H1 (cell line): ENCODE measurements at regions not wholly inside any gene's neighbourhood (a gene's known extent, or its start where the extent isn't known, plus 50 kb on each side); places are given as distances from the start of the nearest gene placed in this dataset.

ENCODE experiments used
- CTCF ChIA-PET: fragments of 300-600 bp; sonication (Branson Sonifier 250); formaldehyde crosslinking; loops from one replicate; lab custom pipeline; 2021; ENCODE audit not compliant: partially characterized antibody; lab: Charles Lee
- POLR2A ChIA-PET: fragments of 300-600 bp; sonication (Branson Sonifier 250); formaldehyde crosslinking; loops from one replicate; lab custom pipeline; 2021; ENCODE audit warnings: inconsistent platforms; ENCODE audit not compliant: partially characterized antibody; lab: Charles Lee
- DNase-seq, 2 experiments: peaks; one replicate each; pipeline versions ENCODE4 v3.0.0 to v3.0.0-alpha.2; 2010 to 2022; ENCODE audit warnings: low spot score in 2 of 2, low read depth in 1 of 2, mixed read lengths in 1 of 2
- FAIRE-seq: peaks from 2 replicates; lab custom pipeline; 2011; peaks lifted over from hg19 to GRCh38; lab: Jason Lieb, UNC
- H2AFZ ChIP-seq: 2 replicates; pipeline ENCODE4 v1.8.1; 2012; ENCODE audit warnings: low read length, inconsistent platforms
- H2AK5ac ChIP-seq: 2 replicates; pipeline ENCODE4 v1.6.1; 2013; ENCODE audit warnings: low read depth, low read length
- H2BK120ac ChIP-seq: replicated peaks from 2 replicates; pipeline ENCODE3; 2013; ENCODE audit warnings: low read depth, low read length, inconsistent platforms
- H2BK12ac ChIP-seq: 2 replicates; pipeline ENCODE4 v1.6.1; 2013; ENCODE audit warnings: low read depth, low read length
- H2BK15ac ChIP-seq: 2 replicates; pipeline ENCODE4 v1.6.1; 2013; ENCODE audit warnings: low read length
- H2BK20ac ChIP-seq: 2 replicates; pipeline ENCODE4 v1.6.1; 2013; ENCODE audit warnings: low read length
- H2BK5ac ChIP-seq: 2 replicates; pipeline ENCODE4 v1.6.1; 2013; ENCODE audit warnings: low read depth, low read length
- H3K14ac ChIP-seq: 2 replicates; pipeline ENCODE4 v1.6.1; 2013; ENCODE audit warnings: inconsistent platforms; ENCODE audit not compliant: insufficient read length
- H3K18ac ChIP-seq: 2 replicates; pipeline ENCODE4 v1.6.1; 2013; ENCODE audit warnings: low read length; ENCODE audit errors: extremely low read depth
- H3K23ac ChIP-seq: 2 replicates; pipeline ENCODE4 v1.6.1; 2013; ENCODE audit warnings: inconsistent platforms; ENCODE audit not compliant: insufficient read length
- H3K23me2 ChIP-seq: 2 replicates; pipeline ENCODE4 v1.6.1; 2013; ENCODE audit warnings: low read depth, low read length
- H3K27ac ChIP-seq: 2 replicates; pipeline ENCODE4 v1.6.1; 2011; ENCODE audit warnings: low read depth, low read length, inconsistent platforms
- H3K27me3 ChIP-seq, 4 experiments: replicated peaks in 1 of 4; 1 replicate in 1 of 4; 2 replicates in 3 of 4; pipeline versions ENCODE4 v1.6.1 to v1.8.1; 2011 to 2013; ENCODE audit warnings: low read length in 3 of 4, mild to moderate bottlenecking in 3 of 4, inconsistent platforms in 2 of 4, mixed read lengths in 2 of 4, moderate library complexity in 1 of 4; ENCODE audit not compliant: control insufficient read depth in 3 of 4, insufficient read depth in 3 of 4; ENCODE audit errors: extremely low read depth in 1 of 4
- H3K36me3 ChIP-seq, 4 experiments: 2 replicates each; pipeline versions ENCODE4 v1.6.1 to v1.8.1; 2011 to 2013; ENCODE audit warnings: mild to moderate bottlenecking in 4 of 4, low read length in 3 of 4, moderate library complexity in 2 of 4, control low read depth in 1 of 4, inconsistent platforms in 1 of 4; ENCODE audit not compliant: insufficient read depth in 4 of 4, control insufficient read depth in 2 of 4
- H3K4ac ChIP-seq: replicated peaks from 2 replicates; pipeline ENCODE3; 2013; ENCODE audit warnings: low read length, low read depth, mixed read lengths, inconsistent platforms; ENCODE audit not compliant: insufficient read length
- H3K4me1 ChIP-seq, 4 experiments: replicated peaks in 1 of 4; 1 replicate in 1 of 4; 2 replicates in 3 of 4; pipeline versions ENCODE4 v1.6.1 to v1.8.1; 2011 to 2013; ENCODE audit warnings: low read length in 3 of 4, inconsistent platforms in 2 of 4, mixed read lengths in 1 of 4; ENCODE audit not compliant: insufficient read depth in 4 of 4, control insufficient read depth in 3 of 4
- H3K4me2 ChIP-seq, 2 experiments: 2 replicates each; pipeline versions ENCODE4 v1.6.1 to v1.8.1; 2011 to 2013; ENCODE audit warnings: low read depth in 2 of 2, low read length in 2 of 2, control low read depth in 1 of 2, inconsistent platforms in 1 of 2, mild to moderate bottlenecking in 1 of 2; ENCODE audit not compliant: insufficient read depth in 1 of 2
- H3K4me3 ChIP-seq, 4 experiments: fragments of 200-600, 300-600 bp in 1 of 4; sonication (generic), shearing (Covaris generic), sonication (Bioruptor Twin) in 1 of 4; 2 replicates each; pipeline versions ENCODE4 v1.5.1 to v1.8.1; 2011 to 2016; ENCODE audit warnings: low read length in 4 of 4, low read depth in 3 of 4, control low read depth in 2 of 4, inconsistent platforms in 2 of 4, mild to moderate bottlenecking in 2 of 4, mixed read lengths in 1 of 4, moderate library complexity in 1 of 4; ENCODE audit not compliant: insufficient read depth in 2 of 4; ENCODE audit errors: extremely low read depth in 1 of 4
- H3K56ac ChIP-seq: replicated peaks from 2 replicates; pipeline ENCODE3; 2013; ENCODE audit warnings: low read depth, mild to moderate bottlenecking, mixed read lengths, low read length, inconsistent platforms; ENCODE audit not compliant: insufficient read length
- H3K79me1 ChIP-seq: 2 replicates; pipeline ENCODE4 v1.6.1; 2013; ENCODE audit warnings: low read depth, low read length, control low read depth
- H3K79me2 ChIP-seq, 2 experiments: 2 replicates each; pipeline versions ENCODE4 v1.6.1 to v1.8.1; 2012 to 2013; ENCODE audit warnings: low read length in 2 of 2, mild to moderate bottlenecking in 2 of 2, inconsistent platforms in 1 of 2; ENCODE audit not compliant: insufficient read depth in 2 of 2, control insufficient read depth in 1 of 2
- H3K9ac ChIP-seq, 4 experiments: replicated peaks in 1 of 4; 1 replicate in 1 of 4; 2 replicates in 3 of 4; pipeline versions ENCODE4 v1.6.1 to v1.8.1; 2011 to 2013; ENCODE audit warnings: low read depth in 3 of 4, low read length in 3 of 4, control low read depth in 2 of 4, mild to moderate bottlenecking in 2 of 4, moderate library complexity in 2 of 4, inconsistent platforms in 1 of 4; ENCODE audit errors: extremely low read depth in 1 of 4
- H3K9me3 ChIP-seq, 2 experiments: 2 replicates each; pipeline versions ENCODE4 v1.6.1 to v1.8.1; 2012 to 2013; ENCODE audit warnings: mild to moderate bottlenecking in 2 of 2, moderate library complexity in 2 of 2, control low read depth in 1 of 2, inconsistent platforms in 1 of 2, low read depth in 1 of 2, low read length in 1 of 2, mixed read lengths in 1 of 2; ENCODE audit not compliant: insufficient read depth in 2 of 2
- H4K20me1 ChIP-seq, 2 experiments: replicated peaks in 1 of 2; 2 replicates each; pipeline versions ENCODE3 to v1.8.1; 2011 to 2013; ENCODE audit warnings: inconsistent platforms in 2 of 2, low read length in 2 of 2, mild to moderate bottlenecking in 1 of 2; ENCODE audit not compliant: insufficient read depth in 2 of 2, control insufficient read depth in 1 of 2
- H4K5ac ChIP-seq: 2 replicates; pipeline ENCODE4 v1.6.1; 2013; ENCODE audit warnings: low read length, low read depth, mixed read lengths, inconsistent platforms; ENCODE audit not compliant: insufficient read length
- H4K8ac ChIP-seq: 2 replicates; pipeline ENCODE4 v1.8.0; 2013; ENCODE audit warnings: mild to moderate bottlenecking, moderate library complexity, low read length, inconsistent platforms; ENCODE audit not compliant: insufficient read depth; ENCODE audit errors: extremely low read depth
- H4K91ac ChIP-seq: replicated peaks from 2 replicates; pipeline ENCODE3; 2013; ENCODE audit warnings: low read length, mixed read lengths, inconsistent platforms; ENCODE audit not compliant: insufficient read length
- JUND ChIP-seq: IDR thresholded peaks from 2 replicates; pipeline ENCODE4 v1.6.1; 2011; ENCODE audit warnings: mild to moderate bottlenecking, improper control_type of control experiment, low read length
- POLR2AphosphoS5 ChIP-seq: IDR thresholded peaks from 2 replicates; pipeline ENCODE4 v1.6.1; 2011; ENCODE audit warnings: low read depth, low read length
- WGBS, 2 experiments: shearing (Covaris generic) in 1 of 2; methylation state at CpG; one replicate each; pipeline versions ENCODE4 v1.1.6 to v1.1.7; 2013 to 2015; ENCODE audit warnings: low lambda C conversion rate in 2 of 2, mixed read lengths in 2 of 2, inconsistent platforms in 1 of 2, low coverage in 1 of 2, missing lambda C conversion rate in 1 of 2; ENCODE audit not compliant: insufficient replicate concordance in 2 of 2, insufficient coverage in 1 of 2, insufficient read length in 1 of 2; ENCODE audit errors: extremely low coverage in 1 of 2, missing lambda C conversion rate in 1 of 2; 5-methylcytosine and 5-hydroxymethylcytosine counted together
- TF ChIP-seq, protein P1 (sequence below), 3 experiments: IDR thresholded peaks; 1 replicate in 2 of 3; 2 replicates in 1 of 3; pipeline versions ENCODE4 v1.5.1 to v1.6.1; 2011; ENCODE audit warnings: low read length in 3 of 3, mild to moderate bottlenecking in 3 of 3, inconsistent platforms in 2 of 3, low read depth in 1 of 3, moderate library complexity in 1 of 3; ENCODE audit not compliant: insufficient read depth in 1 of 3; ENCODE audit errors: control extremely low read depth in 1 of 3

DNA sequence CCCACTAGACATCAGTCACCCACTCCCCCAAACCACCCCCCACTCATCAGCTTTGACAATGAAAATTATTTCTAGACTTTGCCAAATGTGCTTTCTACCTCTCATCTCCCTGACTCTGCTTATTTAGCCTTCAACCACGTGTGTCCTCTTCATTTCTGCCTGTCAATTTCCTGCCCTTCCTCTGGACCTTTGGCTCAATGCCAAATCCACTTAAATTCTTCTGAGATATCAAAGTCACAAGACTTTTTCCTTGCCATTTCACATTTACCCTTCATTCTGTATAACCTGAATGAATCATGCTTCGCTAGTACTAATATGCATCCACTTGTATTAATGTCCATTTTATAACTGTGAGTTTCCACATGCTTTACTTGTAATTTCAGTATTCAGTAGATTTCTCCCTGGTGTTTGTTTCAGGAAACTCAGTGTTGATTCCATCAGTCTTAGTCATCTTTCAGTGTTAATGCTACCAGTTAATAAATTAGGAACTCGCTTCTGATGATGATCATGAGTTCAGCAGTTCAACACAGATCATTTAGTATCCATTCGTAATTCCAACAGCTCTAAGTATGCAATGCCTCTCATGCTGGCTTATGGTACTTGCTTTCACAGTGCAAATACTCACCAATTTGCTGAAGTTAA, 128.2 kb upstream of the OSTN start:
- CTCF ChIA-PET = interaction anchor here (0.6 kb wide), 1 partner anchor 824 kb away, joined by 3 read pairs; no protein-coding TSS in a partner anchor
- no peaks in the 10 kb centered on the region for H3K23me2 ChIP-seq
- no peak overlapping the region for H2BK120ac ChIP-seq
- no peak overlapping the region for H3K4me2 ChIP-seq
- no peak for DNase-seq
- FAIRE-seq = no peak
- no peak overlapping the region for H2BK15ac ChIP-seq
- H2BK12ac ChIP-seq = no peak overlapping the region
- 87% methylated on average over 4 of the region's 4 CpGs; no CpG with 5 or more reads in 1 of the 2 experiments for WGBS, 2 experiments
- no peaks in the 10 kb centered on the region for H4K20me1 ChIP-seq
- H2BK20ac ChIP-seq = no peak overlapping the region
- no peak for TF ChIP-seq JUND
- no peak for TF ChIP-seq POLR2AphosphoS5
- TF ChIP-seq, protein P1, sequence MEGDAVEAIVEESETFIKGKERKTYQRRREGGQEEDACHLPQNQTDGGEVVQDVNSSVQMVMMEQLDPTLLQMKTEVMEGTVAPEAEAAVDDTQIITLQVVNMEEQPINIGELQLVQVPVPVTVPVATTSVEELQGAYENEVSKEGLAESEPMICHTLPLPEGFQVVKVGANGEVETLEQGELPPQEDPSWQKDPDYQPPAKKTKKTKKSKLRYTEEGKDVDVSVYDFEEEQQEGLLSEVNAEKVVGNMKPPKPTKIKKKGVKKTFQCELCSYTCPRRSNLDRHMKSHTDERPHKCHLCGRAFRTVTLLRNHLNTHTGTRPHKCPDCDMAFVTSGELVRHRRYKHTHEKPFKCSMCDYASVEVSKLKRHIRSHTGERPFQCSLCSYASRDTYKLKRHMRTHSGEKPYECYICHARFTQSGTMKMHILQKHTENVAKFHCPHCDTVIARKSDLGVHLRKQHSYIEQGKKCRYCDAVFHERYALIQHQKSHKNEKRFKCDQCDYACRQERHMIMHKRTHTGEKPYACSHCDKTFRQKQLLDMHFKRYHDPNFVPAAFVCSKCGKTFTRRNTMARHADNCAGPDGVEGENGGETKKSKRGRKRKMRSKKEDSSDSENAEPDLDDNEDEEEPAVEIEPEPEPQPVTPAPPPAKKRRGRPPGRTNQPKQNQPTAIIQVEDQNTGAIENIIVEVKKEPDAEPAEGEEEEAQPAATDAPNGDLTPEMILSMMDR (IDR thresholded peaks at IDR 0.05; ENCODE audit: control extremely low read depth in 1 of 3, insufficient read depth in 1 of 3, low read depth in 1 of 3, low read length in 3 of 3) = no peak
- H3K27ac ChIP-seq = no peak overlapping the region
- no peaks in the 10 kb centered on the region for H3K4me1 ChIP-seq
- H3K79me2 ChIP-seq = no peaks in the 10 kb centered on the region
- no peak overlapping the region for H2BK5ac ChIP-seq
- no peaks in the 10 kb centered on the region for H3K9me3 ChIP-seq
- no peak overlapping the region for H2AFZ ChIP-seq
- H3K27me3 ChIP-seq = no peaks in the 10 kb centered on the region
- H4K8ac ChIP-seq = no peak overlapping the region
- H3K23ac ChIP-seq = no peak overlapping the region
- H4K91ac ChIP-seq = no peak overlapping the region
- H3K36me3 ChIP-seq = no peaks in the 10 kb centered on the region
- no peak overlapping the region for H3K18ac ChIP-seq
- no peak overlapping the region for H3K9ac ChIP-seq
- H3K4me3 ChIP-seq = no peak overlapping the region
- H3K79me1 ChIP-seq = no peaks in the 10 kb centered on the region
- POLR2A ChIA-PET = no interaction called here
- no peak overlapping the region for H3K4ac ChIP-seq
- no peak overlapping the region for H3K56ac ChIP-seq
- no peak overlapping the region for H2AK5ac ChIP-seq
- H4K5ac ChIP-seq = no peak overlapping the region
- no peak overlapping the region for H3K14ac ChIP-seq
